ENCODE measurements at regions not wholly inside any gene's neighbourhood (a gene's known extent, or its start where the extent isn't known, plus 50 kb on each side); places are given as distances from the start of the nearest gene placed in this dataset.

GRCh38 chr1:82265436-82265835 is 464.7 kb downstream of the ADGRL2 start:
- intact Hi-C loops (cut with micrococcal nuclease): no loop called here
- Mint-ChIP-seq H3K36me3 (ENCODE audit: low read depth) (no peaks in the 10 kb centered on the region), H3K27me3 (ENCODE audit: low read depth) (no peaks in the 10 kb centered on the region), H3K27ac (no peak overlapping the region), H3K9me3 (no peaks in the 10 kb centered on the region), H3K4me3 (ENCODE audit: low read depth) (no peak overlapping the region), H3K4me1 (ENCODE audit: low read depth) (no peaks in the 10 kb centered on the region)
- DNase-seq (ENCODE audit: low spot score): no peak

DNA sequence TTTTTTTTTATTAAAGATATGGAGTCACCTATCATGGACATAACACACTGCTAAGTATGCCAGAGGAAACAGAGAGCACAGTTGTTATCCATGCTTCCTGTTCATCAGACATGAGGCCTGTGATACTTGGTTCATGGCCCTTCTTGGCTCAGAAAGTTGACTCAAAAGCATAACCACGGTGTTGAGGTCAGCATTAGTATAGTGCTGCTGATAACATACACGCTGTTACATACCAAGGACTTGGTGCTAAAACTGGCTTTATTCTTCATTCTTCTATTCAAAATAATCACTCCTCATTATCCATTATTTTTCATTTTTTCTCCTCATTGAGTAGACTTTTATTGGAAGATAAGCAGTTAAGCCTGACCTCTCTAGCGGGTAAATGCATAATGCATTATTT is 464.1 kb downstream of the ADGRL2 start:
- Mint-ChIP-seq H3K4me3 (ENCODE audit: low read depth) (no peak overlapping the region), H3K9me3 (no peaks in the 10 kb centered on the region), H3K27ac (no peak overlapping the region), H3K27me3 (ENCODE audit: low read depth) (no peaks in the 10 kb centered on the region), H3K36me3 (ENCODE audit: low read depth) (no peaks in the 10 kb centered on the region), H3K4me1 (ENCODE audit: low read depth) (no peaks in the 10 kb centered on the region)
- DNase-seq (ENCODE audit: low spot score): no peak
- intact Hi-C loops (cut with micrococcal nuclease): no loop called here

GRCh38 chr1:82263396-82263795 is 462.7 kb downstream of the ADGRL2 start:
- Mint-ChIP-seq H3K9me3 (no peaks in the 10 kb centered on the region), H3K36me3 (ENCODE audit: low read depth) (no peaks in the 10 kb centered on the region), H3K27ac (no peak overlapping the region), H3K4me3 (ENCODE audit: low read depth) (no peak overlapping the region), H3K4me1 (ENCODE audit: low read depth) (no peaks in the 10 kb centered on the region), H3K27me3 (ENCODE audit: low read depth) (no peaks in the 10 kb centered on the region)
- intact Hi-C loops (cut with micrococcal nuclease): no loop called here
- no peak for DNase-seq (ENCODE audit: low spot score)

DNA sequence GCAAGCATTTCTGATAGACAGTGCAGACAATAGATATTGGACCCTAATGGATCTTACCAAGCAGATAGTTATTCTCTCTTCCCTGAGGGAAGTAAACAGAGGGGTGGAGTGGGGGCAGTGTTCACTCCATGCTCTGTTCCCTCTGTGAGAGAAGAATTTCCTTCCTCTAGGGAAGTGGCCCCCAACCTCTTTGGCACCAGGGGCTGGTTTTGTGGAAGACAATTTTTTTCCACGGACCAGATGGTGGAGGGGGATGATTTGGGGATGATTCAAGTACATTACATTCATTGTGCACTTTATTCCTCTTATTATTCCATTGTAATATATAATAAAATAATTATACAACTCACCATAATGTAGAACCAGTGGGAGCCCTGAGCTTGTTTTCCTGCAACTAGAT is 459.9 kb downstream of the ADGRL2 start:
- H3K4me3 Mint-ChIP-seq (ENCODE audit: low read depth): no peak overlapping the region
- no peaks in the 10 kb centered on the region for H3K27me3 Mint-ChIP-seq (ENCODE audit: low read depth)
- no peak overlapping the region for H3K27ac Mint-ChIP-seq
- intact Hi-C loops (cut with micrococcal nuclease): no loop called here
- no peaks in the 10 kb centered on the region for H3K36me3 Mint-ChIP-seq (ENCODE audit: low read depth)
- DNase-seq (ENCODE audit: low spot score): no peak
- H3K9me3 Mint-ChIP-seq: no peaks in the 10 kb centered on the region
- H3K4me1 Mint-ChIP-seq (ENCODE audit: low read depth): no peaks in the 10 kb centered on the region

DNA sequence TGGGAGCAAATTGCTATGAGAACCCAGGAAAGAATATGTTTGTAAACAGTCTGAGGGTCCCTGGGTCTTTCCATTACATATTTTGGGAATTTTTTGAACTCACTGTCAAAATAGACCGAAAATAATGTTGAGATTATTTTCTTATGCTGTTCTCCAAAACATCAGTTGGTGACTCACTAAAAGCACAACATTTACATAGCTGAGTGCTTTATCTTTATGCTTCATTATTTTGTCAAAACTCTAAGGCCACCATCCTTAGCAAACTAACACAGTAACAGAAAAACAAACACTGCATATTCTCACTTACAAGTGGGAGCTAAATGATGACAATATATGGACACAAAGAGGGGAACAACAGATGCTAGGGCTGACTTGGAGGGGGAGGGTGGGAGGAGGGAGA is 459.3 kb downstream of the ADGRL2 start:
- Mint-ChIP-seq H3K27me3 (ENCODE audit: low read depth) (no peaks in the 10 kb centered on the region), H3K27ac (no peak overlapping the region), H3K4me1 (ENCODE audit: low read depth) (no peaks in the 10 kb centered on the region), H3K9me3 (no peaks in the 10 kb centered on the region), H3K4me3 (ENCODE audit: low read depth) (no peak overlapping the region), H3K36me3 (ENCODE audit: low read depth) (no peaks in the 10 kb centered on the region)
- no peak for DNase-seq (ENCODE audit: low spot score)
- intact Hi-C loops (cut with micrococcal nuclease): no loop called here

GRCh38 chr1:82258887-82259286 is 458.2 kb downstream of the ADGRL2 start:
- Mint-ChIP-seq H3K27me3 (ENCODE audit: low read depth) (no peaks in the 10 kb centered on the region), H3K9me3 (no peaks in the 10 kb centered on the region), H3K36me3 (ENCODE audit: low read depth) (no peaks in the 10 kb centered on the region), H3K4me3 (ENCODE audit: low read depth) (no peak overlapping the region), H3K4me1 (ENCODE audit: low read depth) (no peaks in the 10 kb centered on the region), H3K27ac (no peak overlapping the region)
- DNase-seq (ENCODE audit: low spot score): no peak
- intact Hi-C loops (cut with micrococcal nuclease): no loop called here

- Mint-ChIP-seq H3K4me3 (ENCODE audit: low read depth) (no peak overlapping the region), H3K27me3 (ENCODE audit: low read depth) (no peaks in the 10 kb centered on the region), H3K36me3 (ENCODE audit: low read depth) (no peaks in the 10 kb centered on the region), H3K27ac (no peak overlapping the region), H3K9me3 (no peaks in the 10 kb centered on the region), H3K4me1 (ENCODE audit: low read depth) (no peaks in the 10 kb centered on the region)
- intact Hi-C loops (cut with micrococcal nuclease): no loop called here
- DNase-seq (ENCODE audit: low spot score): no peak
Observed at GRCh38 chr1:82246050-82246449, 445.3 kb downstream of the ADGRL2 start.

DNA sequence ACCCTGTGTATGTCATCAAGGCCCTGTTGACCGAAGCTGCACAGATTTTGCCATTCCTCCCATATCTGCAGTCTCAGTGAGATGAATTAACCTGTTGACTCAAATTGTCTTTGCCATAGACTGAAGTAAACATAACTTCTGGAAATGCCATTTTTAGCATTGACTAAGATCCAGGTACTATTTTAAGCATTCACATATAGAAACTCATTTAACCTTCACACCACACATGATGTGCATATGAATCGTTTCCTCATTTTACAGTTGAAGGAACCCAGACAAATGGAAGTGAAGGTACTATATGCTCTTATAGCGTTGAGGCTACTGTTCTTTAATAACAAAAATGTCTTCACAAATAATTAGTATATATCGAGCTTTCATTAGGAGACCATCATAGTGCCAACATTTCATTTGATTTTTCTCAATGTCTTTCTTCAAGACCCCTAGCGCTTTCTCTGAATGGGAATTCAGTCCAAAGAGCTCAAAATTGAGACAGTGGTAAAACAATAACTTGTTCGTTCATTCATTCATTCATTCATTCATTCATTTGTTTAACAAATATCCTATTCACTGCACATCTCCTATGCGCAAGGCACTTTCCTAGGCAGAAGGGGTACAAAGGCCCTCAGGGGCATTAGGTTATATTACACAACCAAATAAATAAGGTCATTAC is 444.7 kb downstream of the ADGRL2 start:
- Mint-ChIP-seq H3K36me3 (ENCODE audit: low read depth) (no peaks in the 10 kb centered on the region), H3K4me3 (ENCODE audit: low read depth) (no peak overlapping the region), H3K27me3 (ENCODE audit: low read depth) (no peaks in the 10 kb centered on the region), H3K4me1 (ENCODE audit: low read depth) (no peaks in the 10 kb centered on the region), H3K9me3 (no peaks in the 10 kb centered on the region), H3K27ac (no peak overlapping the region)
- intact Hi-C loops (cut with micrococcal nuclease): no loop called here
- no peak for DNase-seq (ENCODE audit: low spot score)

DNA sequence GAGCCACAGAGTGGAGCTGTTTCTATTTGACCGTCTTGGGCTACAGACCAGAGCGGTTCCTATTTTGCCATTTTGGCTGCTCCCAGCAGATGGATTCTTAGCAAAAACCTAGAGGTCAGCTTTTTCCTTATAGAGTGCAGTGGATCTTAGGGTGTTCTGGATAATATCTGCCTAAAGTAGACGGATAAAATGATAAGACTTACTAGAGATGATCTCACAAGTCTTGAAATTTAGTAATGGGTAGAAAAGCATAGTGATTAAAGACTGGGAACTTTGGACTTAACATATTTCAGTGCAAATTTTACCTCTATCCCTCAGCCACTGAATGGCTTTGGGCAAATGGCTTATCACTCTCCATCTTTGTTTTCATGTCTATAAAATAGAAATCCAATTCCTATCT is 439.8 kb downstream of the ADGRL2 start:
- peaks cover 19% of the 10 kb centered on the region for H3K9me3 Mint-ChIP-seq
- no peak overlapping the region for H3K4me3 Mint-ChIP-seq (ENCODE audit: low read depth)
- H3K27ac Mint-ChIP-seq: no peak overlapping the region

GRCh38 chr1:82230667-82231066 is 429.9 kb downstream of the ADGRL2 start:
- H3K4me3 Mint-ChIP-seq (ENCODE audit: low read depth): no peak overlapping the region
- no peak for DNase-seq (ENCODE audit: low spot score)

More for the DNA sequence above, 439.8 kb downstream of the ADGRL2 start:
- H3K27me3 Mint-ChIP-seq (ENCODE audit: low read depth): no peaks in the 10 kb centered on the region
- DNase-seq (ENCODE audit: low spot score): no peak
- no peaks in the 10 kb centered on the region for H3K4me1 Mint-ChIP-seq (ENCODE audit: low read depth)
- intact Hi-C loops (cut with micrococcal nuclease): no loop called here
- H3K36me3 Mint-ChIP-seq (ENCODE audit: low read depth): no peaks in the 10 kb centered on the region

GRCh38 chr1:82227306-82228095 is 426.8 kb downstream of the ADGRL2 start:
- Mint-ChIP-seq H3K9me3 (no peaks in the 10 kb centered on the region), H3K4me3 (ENCODE audit: low read depth) (no peak overlapping the region), H3K36me3 (ENCODE audit: low read depth) (no peaks in the 10 kb centered on the region), H3K27ac (no peak overlapping the region), H3K27me3 (ENCODE audit: low read depth) (no peaks in the 10 kb centered on the region), H3K4me1 (ENCODE audit: low read depth) (no peaks in the 10 kb centered on the region)
- DNase-seq (ENCODE audit: low spot score): no peak
- intact Hi-C loops (cut with micrococcal nuclease): no loop called here

More at GRCh38 chr1:82230667-82231066, 429.9 kb downstream of the ADGRL2 start:
- H3K36me3 Mint-ChIP-seq (ENCODE audit: low read depth): no peaks in the 10 kb centered on the region
- H3K4me1 Mint-ChIP-seq (ENCODE audit: low read depth): no peaks in the 10 kb centered on the region
- no peak overlapping the region for H3K27ac Mint-ChIP-seq
- no peaks in the 10 kb centered on the region for H3K27me3 Mint-ChIP-seq (ENCODE audit: low read depth)
- H3K9me3 Mint-ChIP-seq: peaks cover 11% of the 10 kb centered on the region
- intact Hi-C loops (cut with micrococcal nuclease): no loop called here

DNA sequence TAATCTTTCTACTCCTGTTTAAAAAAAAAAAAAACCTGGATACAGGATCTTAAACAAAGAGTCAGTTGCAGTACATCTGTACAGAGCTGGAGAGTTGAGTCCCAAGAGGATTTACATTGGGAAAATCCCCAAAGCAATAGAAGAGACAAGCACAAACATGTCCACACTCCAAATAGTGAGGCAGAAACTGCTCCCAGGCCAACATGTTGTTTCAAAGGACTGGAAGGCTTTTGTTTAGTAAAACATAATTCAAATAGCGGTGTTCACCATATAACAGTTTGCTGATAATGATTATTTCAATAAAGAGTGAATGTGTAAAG is 425.4 kb downstream of the ADGRL2 start:
- Mint-ChIP-seq H3K36me3 (ENCODE audit: low read depth) (no peaks in the 10 kb centered on the region), H3K27me3 (ENCODE audit: low read depth) (no peaks in the 10 kb centered on the region), H3K9me3 (no peaks in the 10 kb centered on the region), H3K27ac (no peak overlapping the region), H3K4me3 (ENCODE audit: low read depth) (no peak overlapping the region), H3K4me1 (ENCODE audit: low read depth) (no peaks in the 10 kb centered on the region)
- no peak for DNase-seq (ENCODE audit: low spot score)
- intact Hi-C loops (cut with micrococcal nuclease): no loop called here

GRCh38 chr1:82225421-82226185 is 424.9 kb downstream of the ADGRL2 start:
- Mint-ChIP-seq H3K27me3 (ENCODE audit: low read depth) (no peaks in the 10 kb centered on the region), H3K4me1 (ENCODE audit: low read depth) (no peaks in the 10 kb centered on the region), H3K9me3 (no peaks in the 10 kb centered on the region), H3K27ac (no peak overlapping the region), H3K4me3 (ENCODE audit: low read depth) (no peak overlapping the region), H3K36me3 (ENCODE audit: low read depth) (no peaks in the 10 kb centered on the region)
- intact Hi-C loops (cut with micrococcal nuclease): no loop called here
- DNase-seq (ENCODE audit: low spot score): no peak

Data from activated T-helper 2 cell treated with anti-CD3 and anti-CD28 coated beads, Interferon-gamma antibody, Interleukin-2, Interleukin-4, amounts not matched to agents 10 μg/mL and 5 μg/mL and 100 μg/mL, durations not matched to agents 14 hours and 24 hours and 36 hours (primary cell).